ENCODE measurements at regions not wholly inside any gene's neighbourhood (a gene's known extent, or its start where the extent isn't known, plus 50 kb on each side); places are given as distances from the start of the nearest gene placed in this dataset.

- H3K27me3 ChIP-seq (ENCODE audit: control insufficient read depth, insufficient read depth, low read length): peaks cover 9% of the 10 kb centered on the region
- no peak overlapping the region for H3K27ac ChIP-seq (ENCODE audit: low read length)
- H3K4me3 ChIP-seq (ENCODE audit: low read depth in 2 of 2, low read length in 2 of 2): no peak overlapping the region
- intact Hi-C loops (cut with micrococcal nuclease; ENCODE audit: unreplicated experiment): no loop called here
- POLR2A ChIA-PET: no interaction called here
- no peaks in the 10 kb centered on the region for H3K36me3 ChIP-seq (ENCODE audit: control insufficient read depth, insufficient read depth, low read length)
- no peaks in the 10 kb centered on the region for H3K4me1 ChIP-seq (ENCODE audit: control insufficient read depth, insufficient read depth, low read length)
- no peak for DNase-seq (ENCODE audit: low read depth, low spot score)
- BruUV-seq (replicated peaks): no TSS peak
- H3K9me3 ChIP-seq (ENCODE audit: control insufficient read depth, insufficient read depth, low read depth, low read length): no peaks in the 10 kb centered on the region
- in situ Hi-C loops (cut with HindIII; ENCODE audit: low pct_unique_long_range_greater_than_20kb, low sequenced_read_pairs): no loop called here
- no peak for TF ChIP-seq SIN3A (IDR thresholded peaks at IDR 0.05; ENCODE audit: borderline replicate concordance, insufficient read depth, low read depth, low read length)
- no peak for TF ChIP-seq POLR2AphosphoS5 (IDR thresholded peaks at IDR 0.05; ENCODE audit: low read depth, low read length)
- TF ChIP-seq TCF7L2 (IDR thresholded peaks at IDR 0.05; ENCODE audit: low read depth, low read length): no peak
- no peak for TF ChIP-seq CTCF (IDR thresholded peaks at IDR 0.05)
- TF ChIP-seq REST (IDR thresholded peaks at IDR 0.05; ENCODE audit: insufficient read depth in 1 of 2, low read depth in 2 of 2, low read length in 1 of 2): no peak
- CTCF ChIA-PET: interaction anchor here (0.6 to 0.7 kb wide), 3 partner anchors 24 to 103 kb away, joined by 6 to 7 read pairs (median 6); no protein-coding TSS in a partner anchor
- no peak for ATAC-seq
Measured at GRCh38 chr16:73546341-73546845, 498.5 kb upstream of the ZFHX3 start.

- Histone ChIP-seq H3K27me3 (ENCODE audit: control insufficient read depth, insufficient read depth, low read length) (peaks cover 9% of the 10 kb centered on the region), H3K9me3 (ENCODE audit: control insufficient read depth, insufficient read depth, low read depth, low read length) (no peaks in the 10 kb centered on the region), H3K4me3 (ENCODE audit: low read depth in 2 of 2, low read length in 2 of 2) (no peak overlapping the region), H3K27ac (ENCODE audit: low read length) (no peak overlapping the region), H3K36me3 (ENCODE audit: control insufficient read depth, insufficient read depth, low read length) (no peaks in the 10 kb centered on the region), H3K4me1 (ENCODE audit: control insufficient read depth, insufficient read depth, low read length) (no peaks in the 10 kb centered on the region)
- DNase-seq (ENCODE audit: low read depth, low spot score) (no peak), ATAC-seq (no peak)
- no TSS peak for BruUV-seq (replicated peaks)
- in situ Hi-C loops (cut with HindIII; ENCODE audit: low pct_unique_long_range_greater_than_20kb, low sequenced_read_pairs) (no loop called here), intact Hi-C loops (cut with micrococcal nuclease; ENCODE audit: unreplicated experiment) (no loop called here)
- no peak for TF ChIP-seq POLR2AphosphoS5 (IDR thresholded peaks at IDR 0.05; ENCODE audit: low read depth, low read length)
- TF ChIP-seq TCF7L2 (IDR thresholded peaks at IDR 0.05; ENCODE audit: low read depth, low read length): no peak
- TF ChIP-seq SIN3A (IDR thresholded peaks at IDR 0.05; ENCODE audit: borderline replicate concordance, insufficient read depth, low read depth, low read length): no peak
- no peak for TF ChIP-seq CTCF (IDR thresholded peaks at IDR 0.05)
- TF ChIP-seq REST (IDR thresholded peaks at IDR 0.05; ENCODE audit: insufficient read depth in 1 of 2, low read depth in 2 of 2, low read length in 1 of 2): no peak
- ChIA-PET CTCF (interaction anchor here (0.6 kb wide), 2 partner anchors 25 to 102 kb away, joined by 6 read pairs; no protein-coding TSS in a partner anchor), POLR2A (no interaction called here)
Measured at GRCh38 chr16:73545755-73546154, 497.8 kb upstream of the ZFHX3 start.

Data from Panc1 (cell line).